ENCODE measurements at regions not wholly inside any gene's neighbourhood (a gene's known extent, or its start where the extent isn't known, plus 50 kb on each side); places are given as distances from the start of the nearest gene placed in this dataset.

DNA sequence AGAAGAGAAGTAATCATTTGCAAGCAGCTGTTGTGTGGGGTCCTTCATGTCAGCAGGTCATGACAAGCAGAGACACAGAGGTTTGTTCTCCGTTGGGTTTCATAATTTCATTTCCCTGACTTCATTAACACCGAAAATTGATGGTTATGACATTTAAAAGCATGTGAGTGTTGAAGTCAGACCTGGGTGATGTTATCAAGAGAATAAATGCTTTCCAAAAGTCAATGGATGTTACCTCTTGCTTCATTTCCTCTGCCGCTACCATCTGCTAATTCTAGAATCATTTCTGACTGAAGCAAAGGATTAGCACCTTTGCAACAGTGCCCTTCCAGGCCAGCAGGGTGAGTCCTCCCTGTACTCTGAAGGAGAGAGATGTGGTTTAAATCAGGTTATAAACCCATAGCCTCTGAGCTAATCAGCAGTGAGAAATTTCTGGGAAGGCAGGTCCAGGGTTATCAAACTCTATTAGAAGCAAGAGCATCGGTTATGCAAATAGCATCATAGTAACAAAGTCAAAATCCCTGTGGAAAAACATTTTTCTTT is 446.2 kb downstream of the PIK3C3 start:
- TF ChIP-seq EZH2phosphoT487 (IDR thresholded peaks at IDR 0.05; ENCODE audit: borderline replicate concordance, low read length): no peak
- TF ChIP-seq, protein P1, sequence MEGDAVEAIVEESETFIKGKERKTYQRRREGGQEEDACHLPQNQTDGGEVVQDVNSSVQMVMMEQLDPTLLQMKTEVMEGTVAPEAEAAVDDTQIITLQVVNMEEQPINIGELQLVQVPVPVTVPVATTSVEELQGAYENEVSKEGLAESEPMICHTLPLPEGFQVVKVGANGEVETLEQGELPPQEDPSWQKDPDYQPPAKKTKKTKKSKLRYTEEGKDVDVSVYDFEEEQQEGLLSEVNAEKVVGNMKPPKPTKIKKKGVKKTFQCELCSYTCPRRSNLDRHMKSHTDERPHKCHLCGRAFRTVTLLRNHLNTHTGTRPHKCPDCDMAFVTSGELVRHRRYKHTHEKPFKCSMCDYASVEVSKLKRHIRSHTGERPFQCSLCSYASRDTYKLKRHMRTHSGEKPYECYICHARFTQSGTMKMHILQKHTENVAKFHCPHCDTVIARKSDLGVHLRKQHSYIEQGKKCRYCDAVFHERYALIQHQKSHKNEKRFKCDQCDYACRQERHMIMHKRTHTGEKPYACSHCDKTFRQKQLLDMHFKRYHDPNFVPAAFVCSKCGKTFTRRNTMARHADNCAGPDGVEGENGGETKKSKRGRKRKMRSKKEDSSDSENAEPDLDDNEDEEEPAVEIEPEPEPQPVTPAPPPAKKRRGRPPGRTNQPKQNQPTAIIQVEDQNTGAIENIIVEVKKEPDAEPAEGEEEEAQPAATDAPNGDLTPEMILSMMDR (IDR thresholded peaks at IDR 0.05; ENCODE audit: low read depth, low read length, poor library complexity, severe bottlenecking): no peak
- H3K79me2 ChIP-seq (ENCODE audit: control insufficient read depth, low read length): no peaks in the 10 kb centered on the region
- no peak overlapping the region for H3K4me2 ChIP-seq (ENCODE audit: low read length)

DNA sequence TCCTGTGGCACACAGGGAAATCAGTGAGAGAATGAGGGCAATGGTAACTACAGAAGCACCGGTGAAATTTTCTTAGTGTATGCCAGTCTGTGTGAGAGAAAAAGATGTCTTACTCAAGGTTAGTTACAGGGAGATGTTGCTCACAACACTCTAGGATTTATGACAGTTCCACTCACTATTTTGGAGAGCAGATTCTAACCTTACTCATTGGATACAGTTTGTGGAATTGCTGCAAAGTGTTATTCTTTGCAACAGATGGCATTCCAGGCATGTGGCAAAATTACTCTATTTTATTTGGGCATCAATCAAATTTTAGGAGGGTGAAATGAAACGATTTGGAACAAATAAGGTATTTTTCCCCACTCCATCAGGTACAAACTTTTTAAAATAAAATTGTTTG is 449.1 kb downstream of the PIK3C3 start:
- no peaks in the 10 kb centered on the region for H3K4me1 ChIP-seq (ENCODE audit: control insufficient read depth, low read length)

More for the DNA sequence above, 446.2 kb downstream of the PIK3C3 start:
- no peaks in the 10 kb centered on the region for H3K9me2 ChIP-seq (replicated peaks; ENCODE audit: control insufficient read depth, low read length)
- no peaks in the 10 kb centered on the region for H3K36me3 ChIP-seq (ENCODE audit: control insufficient read depth, low read length)
- H3K9me3 ChIP-seq (ENCODE audit: control insufficient read depth, insufficient read depth, low read length): no peaks in the 10 kb centered on the region
- H3K4me1 ChIP-seq (ENCODE audit: control insufficient read depth, low read length): no peaks in the 10 kb centered on the region
- H3K27me3 ChIP-seq (ENCODE audit: control insufficient read depth, low read length): no peaks in the 10 kb centered on the region
- no peaks in the 10 kb centered on the region for H3F3A ChIP-seq (ENCODE audit: control insufficient read depth, insufficient read depth)
- no peak overlapping the region for H3K27ac ChIP-seq (ENCODE audit: low read depth, low read length)
- H3K4me3 ChIP-seq (ENCODE audit: low read length): no peak overlapping the region
- H4K20me1 ChIP-seq (ENCODE audit: control insufficient read depth, insufficient read depth, low read depth, low read length): no peaks in the 10 kb centered on the region

DNA sequence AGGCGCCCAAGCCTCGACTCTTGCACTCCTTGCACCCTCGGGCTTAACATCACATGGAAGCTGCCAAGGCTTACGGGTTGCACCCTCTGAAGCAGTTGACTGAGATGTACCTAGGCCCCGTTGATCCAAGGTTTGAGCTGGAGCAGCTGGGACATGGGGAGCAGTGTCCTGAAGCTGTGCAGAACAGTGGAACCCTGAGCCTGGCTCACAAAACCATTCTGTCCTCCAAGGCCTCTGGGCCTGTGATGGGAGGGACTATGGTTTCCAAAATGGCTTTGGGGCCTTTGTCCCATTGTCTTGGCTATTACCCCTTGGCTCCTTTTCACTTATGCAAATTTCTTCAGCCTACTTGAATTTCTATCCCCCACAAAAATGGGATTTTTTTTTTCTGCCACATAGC is 454.0 kb downstream of the PIK3C3 start:
- Histone ChIP-seq H3K36me3 (ENCODE audit: control insufficient read depth, low read length) (no peaks in the 10 kb centered on the region), H3K9me2 (replicated peaks; ENCODE audit: control insufficient read depth, low read length) (no peaks in the 10 kb centered on the region), H3F3A (ENCODE audit: control insufficient read depth, insufficient read depth) (no peaks in the 10 kb centered on the region), H3K27ac (ENCODE audit: low read depth, low read length) (no peak overlapping the region), H4K20me1 (ENCODE audit: control insufficient read depth, insufficient read depth, low read depth, low read length) (no peaks in the 10 kb centered on the region), H3K4me3 (ENCODE audit: low read length) (no peak overlapping the region), H3K4me2 (ENCODE audit: low read length) (no peak overlapping the region), H3K9me3 (ENCODE audit: control insufficient read depth, insufficient read depth, low read length) (no peaks in the 10 kb centered on the region; the same call in 1 of the 2 replicates), H3K4me1 (ENCODE audit: control insufficient read depth, low read length) (no peaks in the 10 kb centered on the region), H3K79me2 (ENCODE audit: control insufficient read depth, low read length) (no peaks in the 10 kb centered on the region), H3K27me3 (ENCODE audit: control insufficient read depth, low read length) (no peaks in the 10 kb centered on the region)
- TF ChIP-seq EZH2phosphoT487 (IDR thresholded peaks at IDR 0.05; ENCODE audit: borderline replicate concordance, low read length): no peak
- TF ChIP-seq, protein P1 (IDR thresholded peaks at IDR 0.05; ENCODE audit: low read depth, low read length, poor library complexity, severe bottlenecking): no peak

More for the DNA sequence above, 449.1 kb downstream of the PIK3C3 start:
- H3K4me3 ChIP-seq (ENCODE audit: low read length): no peak overlapping the region
- no peak overlapping the region for H3K4me2 ChIP-seq (ENCODE audit: low read length)
- H3K9me3 ChIP-seq (ENCODE audit: control insufficient read depth, insufficient read depth, low read length): no peaks in the 10 kb centered on the region
- no peak overlapping the region for H3K27ac ChIP-seq (ENCODE audit: low read depth, low read length)
- H3K79me2 ChIP-seq (ENCODE audit: control insufficient read depth, low read length): no peaks in the 10 kb centered on the region
- TF ChIP-seq, protein P1 (IDR thresholded peaks at IDR 0.05; ENCODE audit: low read depth, low read length, poor library complexity, severe bottlenecking): no peak
- TF ChIP-seq EZH2phosphoT487 (IDR thresholded peaks at IDR 0.05; ENCODE audit: borderline replicate concordance, low read length): no peak
- H4K20me1 ChIP-seq (ENCODE audit: control insufficient read depth, insufficient read depth, low read depth, low read length): no peaks in the 10 kb centered on the region
- H3K9me2 ChIP-seq (replicated peaks; ENCODE audit: control insufficient read depth, low read length): no peaks in the 10 kb centered on the region
- no peaks in the 10 kb centered on the region for H3F3A ChIP-seq (ENCODE audit: control insufficient read depth, insufficient read depth)
- no peaks in the 10 kb centered on the region for H3K27me3 ChIP-seq (ENCODE audit: control insufficient read depth, low read length)
- H3K36me3 ChIP-seq (ENCODE audit: control insufficient read depth, low read length): no peaks in the 10 kb centered on the region

All from DOHH2 (cell line).